Posterior vena cava (tissue), 2 donors: ENCODE measurements at regions not wholly inside any gene's neighbourhood (a gene's known extent, or its start where the extent isn't known, plus 50 kb on each side); places are given as distances from the start of the nearest gene placed in this dataset.

ENCODE experiments used
- DNase-seq: peaks from one replicate; pipeline ENCODE4 v3.0.0-alpha.2; 2020; ENCODE audit warnings: low spot score
- intact Hi-C, 2 donors: fragments of 100-400 bp; cut with DNase I; formaldehyde crosslinking; loops; one replicate each; pipeline versions ENCODE4 v1.14.1 to v1.14.2; 2022 to 2023
- donor health status: DM: yes; HTN: yes; CAD: no.
- donor health status: DM: yes; HTN: yes; CAD: no.

DNA sequence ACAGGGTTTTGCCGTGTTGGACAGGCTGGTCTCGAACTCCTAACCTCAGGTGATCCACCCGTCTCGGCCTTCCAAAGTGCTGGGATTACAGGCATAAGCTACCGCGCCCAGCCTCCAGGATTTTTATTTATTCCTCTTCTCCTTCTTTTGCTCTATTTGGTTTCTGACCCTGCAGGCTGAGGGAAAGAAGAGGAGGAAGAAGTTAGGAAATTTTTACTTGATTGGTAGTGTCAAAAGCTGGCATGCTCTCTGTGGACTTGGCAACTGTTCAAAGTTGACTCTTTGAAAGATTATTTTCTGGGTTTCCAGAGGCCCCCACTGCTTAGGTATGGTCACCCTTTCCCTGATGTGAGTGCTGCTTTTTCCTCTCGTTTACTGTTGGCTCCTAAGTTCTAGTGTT is 372.2 kb downstream of the DIPK2A start:
- intact Hi-C loops, result no loop called here
- no peak for DNase-seq

DNA sequence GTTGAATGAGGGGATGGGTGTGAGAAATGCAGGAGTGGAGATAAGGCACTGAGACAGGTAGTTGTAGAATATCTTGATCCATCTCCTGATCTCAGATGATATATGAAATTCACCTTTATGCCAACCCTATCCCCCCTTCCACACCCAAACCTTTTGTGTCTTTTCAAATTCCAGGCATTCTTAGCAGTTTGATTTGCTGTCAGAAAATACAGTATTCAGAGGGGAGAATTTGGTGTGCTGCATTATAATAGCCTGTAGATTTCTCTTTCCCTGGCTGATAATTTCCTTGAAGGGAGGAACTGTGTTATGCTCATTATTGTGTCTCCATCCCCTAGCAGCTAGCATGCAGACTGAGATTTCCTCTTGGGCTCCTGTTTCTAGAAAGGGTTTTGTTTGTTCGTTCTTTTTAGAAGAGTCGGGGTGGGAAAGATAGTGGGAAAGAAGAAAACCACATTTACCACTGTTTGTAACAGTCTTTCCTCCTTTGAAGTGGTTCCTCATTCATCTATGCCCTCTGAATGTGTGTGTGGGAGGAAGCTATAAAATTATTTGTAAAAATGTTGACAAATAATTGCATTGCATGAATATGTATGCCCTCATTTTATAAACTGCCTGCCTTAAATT is 373.4 kb downstream of the DIPK2A start:
- intact Hi-C loops, result no loop called here
- DNase-seq, result no peak

DNA sequence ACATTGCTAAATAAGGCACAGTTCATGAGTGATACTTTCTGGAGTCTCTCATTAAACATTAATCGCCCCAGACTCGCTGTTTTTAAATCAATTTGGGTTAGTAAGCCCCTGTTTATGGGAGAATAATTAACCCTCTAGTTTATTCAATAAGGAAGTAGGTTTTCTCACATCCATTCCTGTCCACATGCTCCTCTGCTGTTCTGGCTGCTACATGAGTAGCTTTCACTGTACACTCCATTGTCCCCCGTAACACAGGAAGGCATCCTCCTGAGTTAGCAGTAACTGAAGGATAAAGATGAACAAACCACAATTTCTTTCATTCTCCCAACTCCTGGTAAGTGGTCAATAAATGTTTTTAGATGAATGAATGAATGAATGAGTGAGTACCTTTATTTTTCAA is 378.5 kb downstream of the DIPK2A start:
- no peak for DNase-seq
- intact Hi-C loops, result no loop called here

GRCh38 chr3:144351011-144351410 is 379.4 kb downstream of the DIPK2A start:
- intact Hi-C loops, result no loop called here
- DNase-seq, result no peak

DNA sequence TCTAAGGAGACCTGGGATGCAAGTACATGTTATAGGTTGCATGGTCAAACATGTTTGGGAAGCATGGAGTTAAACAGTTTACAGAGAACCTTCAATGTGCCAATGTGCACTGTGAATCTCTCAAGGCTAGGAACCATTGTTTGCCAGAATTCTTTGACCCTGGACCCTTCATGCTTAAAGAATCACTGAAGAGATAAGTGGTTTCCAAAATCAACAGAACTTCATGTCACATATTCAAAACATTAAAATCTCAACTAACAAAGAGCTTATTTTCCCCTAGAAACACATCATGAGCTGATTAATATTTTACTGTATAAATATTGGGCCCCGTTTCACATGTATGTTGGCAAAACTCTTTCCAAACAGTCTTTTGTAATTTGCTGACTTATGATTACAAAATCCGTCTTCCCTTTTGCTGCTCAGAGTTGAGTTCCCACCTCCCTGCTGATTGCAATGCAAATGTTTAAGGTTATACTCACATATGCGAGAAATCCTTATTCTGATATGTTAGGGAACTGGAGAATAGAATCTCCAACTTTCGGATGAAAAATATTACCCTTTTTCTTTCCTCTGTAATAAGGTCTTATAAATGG is 380.2 kb downstream of the DIPK2A start:
- DNase-seq, result no peak
- intact Hi-C loops, result no loop called here

- intact Hi-C loops, result no loop called here
- no peak for DNase-seq
Measured at GRCh38 chr3:144358191-144358590, 386.6 kb downstream of the DIPK2A start.

GRCh38 chr3:144361002-144361401 is 389.4 kb downstream of the DIPK2A start:
- DNase-seq, result no peak
- intact Hi-C loops, result no loop called here

- intact Hi-C loops, result no loop called here
- DNase-seq, result no peak
Measured at GRCh38 chr3:144362126-144362525, 390.5 kb downstream of the DIPK2A start.

- intact Hi-C loops, result no loop called here
- no peak for DNase-seq
Measured at GRCh38 chr3:144363856-144364255, 392.2 kb downstream of the DIPK2A start.

DNA sequence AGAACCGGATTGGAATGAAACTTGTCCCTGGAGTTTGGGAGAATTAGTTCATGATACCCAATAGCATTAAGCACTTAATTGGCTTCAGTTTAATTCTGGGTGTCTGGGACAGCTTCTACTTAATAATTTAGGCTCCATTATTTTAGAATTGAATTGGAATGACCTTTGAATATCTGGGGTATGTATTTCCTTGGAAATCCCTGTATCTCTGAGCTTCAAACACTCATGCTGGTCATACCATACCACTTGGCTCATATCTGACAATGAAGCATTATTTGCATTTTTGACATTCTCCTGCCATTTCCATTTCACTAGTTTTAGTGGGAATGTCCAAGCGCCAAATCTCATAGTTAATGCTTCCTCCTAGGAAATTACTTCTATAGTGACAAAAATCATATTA is 393.1 kb downstream of the DIPK2A start:
- intact Hi-C loops, result no loop called here
- DNase-seq, result no peak

GRCh38 chr3:144369129-144369879 is 397.7 kb downstream of the DIPK2A start:
- no peak for DNase-seq
- intact Hi-C loops, result no loop called here

DNA sequence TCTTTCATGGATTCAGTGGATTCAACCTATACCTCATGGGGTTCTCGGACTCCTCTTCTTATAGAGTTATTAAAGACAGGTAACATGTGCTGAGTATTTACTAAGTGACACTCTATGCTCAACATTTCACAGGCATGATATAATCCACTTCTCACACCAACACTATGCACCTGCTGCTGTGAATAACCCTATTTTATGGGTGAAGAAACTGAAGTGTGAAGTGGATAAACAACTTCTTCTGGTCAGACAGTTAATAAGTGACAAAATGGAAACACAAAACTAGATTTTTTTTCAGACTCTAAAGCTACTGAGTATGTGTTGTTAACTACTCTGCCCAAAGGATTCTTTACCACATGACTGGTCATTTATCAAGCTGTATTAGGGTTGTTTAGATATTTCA is 403.5 kb downstream of the DIPK2A start:
- intact Hi-C loops, result no loop called here
- no peak for DNase-seq

DNA sequence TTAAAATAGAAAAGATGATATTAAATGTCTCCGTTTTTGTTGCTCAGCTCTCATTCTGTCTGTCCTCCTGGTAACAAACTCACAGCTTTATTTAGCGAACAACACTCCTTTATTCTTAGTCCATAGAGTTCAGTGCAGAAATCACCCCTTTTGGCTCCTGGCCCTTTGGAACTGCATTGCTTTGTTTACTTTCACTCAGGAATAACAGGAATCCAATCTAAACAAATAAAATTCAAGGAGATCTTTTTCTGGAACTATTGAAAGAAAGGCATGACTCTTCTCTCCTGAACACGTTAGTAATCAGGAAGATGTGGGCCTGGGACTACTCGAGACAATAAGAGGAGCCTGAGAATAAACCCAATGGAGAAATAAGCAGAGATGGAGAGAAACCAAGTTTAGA is 409.2 kb downstream of the DIPK2A start:
- intact Hi-C loops, result no loop called here
- no peak for DNase-seq

DNA sequence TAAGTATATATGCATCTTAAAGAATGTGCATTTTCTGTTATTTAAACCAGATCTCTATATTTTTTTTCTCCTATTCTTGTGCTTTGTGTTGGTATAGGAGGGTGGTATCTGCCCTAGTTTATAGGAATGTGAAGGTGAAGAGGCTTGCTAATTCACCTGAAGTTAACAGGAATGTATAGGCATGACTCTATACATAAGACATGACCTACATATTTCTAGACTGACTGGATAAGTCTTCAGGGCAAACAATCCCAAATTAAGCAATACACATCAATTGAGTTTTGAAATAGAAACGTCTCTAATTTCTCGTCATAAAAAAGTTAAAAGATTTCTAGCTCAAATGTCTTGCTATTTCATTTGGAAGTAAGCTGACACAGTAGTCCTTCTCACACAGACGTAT is 410.0 kb downstream of the DIPK2A start:
- intact Hi-C loops, result no loop called here
- no peak for DNase-seq

GRCh38 chr3:144384241-144384979 is 412.8 kb downstream of the DIPK2A start:
- intact Hi-C loops, result no loop called here
- DNase-seq, result no peak

DNA sequence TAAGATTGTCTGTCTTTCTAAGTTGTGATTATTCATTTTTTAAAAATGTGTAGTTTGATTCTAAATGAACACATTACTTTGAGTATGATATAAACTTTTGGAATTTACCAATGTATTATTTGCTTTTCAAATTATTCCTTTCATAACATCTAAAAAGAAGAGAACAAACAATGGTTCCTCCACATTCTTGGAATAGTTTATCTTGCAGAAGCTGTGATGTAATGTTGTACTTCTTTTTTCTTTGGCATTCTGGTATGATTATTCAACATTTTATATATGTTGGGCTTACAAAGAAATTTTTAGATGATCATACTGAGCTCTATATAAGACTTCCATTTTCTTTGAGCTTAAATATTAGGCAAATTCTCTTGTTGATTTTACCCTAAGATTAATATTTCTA is 419.2 kb downstream of the DIPK2A start:
- intact Hi-C loops, result no loop called here
- no peak for DNase-seq

DNA sequence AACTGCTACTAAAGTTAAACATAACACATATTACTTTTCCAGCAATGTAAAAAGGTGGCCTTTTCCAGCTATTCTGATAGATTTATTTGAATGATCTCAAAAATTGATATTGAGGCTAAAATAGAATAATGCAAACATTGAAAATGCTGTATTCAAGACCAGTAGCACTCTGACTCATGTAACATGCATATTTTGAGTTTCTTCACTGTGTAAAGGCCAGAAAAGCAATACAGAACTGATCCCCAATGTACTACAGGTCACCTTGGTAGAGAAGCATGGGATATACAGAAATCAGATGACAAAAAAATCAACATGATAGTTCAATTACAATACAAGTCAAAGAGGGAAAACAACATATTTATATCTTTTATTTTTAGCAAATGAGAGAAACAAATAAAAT is 419.6 kb downstream of the DIPK2A start:
- intact Hi-C loops, result no loop called here
- no peak for DNase-seq

GRCh38 chr3:144394032-144394431 is 422.4 kb downstream of the DIPK2A start:
- intact Hi-C loops, result no loop called here

DNA sequence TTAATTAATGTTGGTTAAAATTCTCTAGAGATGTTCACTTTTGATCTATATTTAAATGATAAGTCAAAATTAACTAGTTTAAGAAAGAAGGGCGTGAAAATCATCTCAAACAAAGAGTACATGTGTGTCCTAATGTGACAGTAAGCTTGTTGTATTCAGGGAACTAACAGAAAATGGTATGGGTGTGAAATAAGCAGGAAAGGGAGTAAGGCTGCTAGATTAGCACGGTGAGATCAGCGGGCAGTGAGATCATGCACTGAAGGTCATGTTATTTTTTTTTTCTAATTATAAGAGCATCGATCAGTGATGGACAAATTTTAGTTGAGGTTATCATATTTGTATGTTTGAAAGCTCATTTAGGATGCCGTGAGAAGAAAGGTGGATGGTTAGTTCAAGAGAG is 430.8 kb downstream of the DIPK2A start:
- DNase-seq, result no peak
- intact Hi-C loops, result no loop called here

More at GRCh38 chr3:144394032-144394431, 422.4 kb downstream of the DIPK2A start:
- DNase-seq, result no peak

DNA sequence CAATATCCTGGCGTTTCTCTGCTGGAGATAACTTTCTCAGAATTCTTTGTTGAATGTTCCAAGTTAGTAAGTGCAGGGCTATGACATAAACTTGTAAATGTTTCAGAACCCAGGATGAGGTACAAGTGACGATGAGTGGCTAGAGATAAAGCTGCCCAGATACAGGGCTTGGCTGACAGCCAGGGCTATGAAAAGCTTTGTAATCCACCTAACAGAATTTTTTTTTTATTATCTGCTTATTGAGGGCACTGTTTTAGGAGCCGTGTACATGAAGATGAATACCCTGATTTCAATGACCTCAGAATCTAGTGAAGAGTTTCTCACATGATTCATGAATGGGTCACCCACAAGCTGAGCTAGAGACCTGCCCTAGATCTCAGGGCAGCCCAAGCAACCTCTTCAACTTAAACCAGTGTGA is 431.4 kb downstream of the DIPK2A start:
- DNase-seq, result no peak
- intact Hi-C loops, result no loop called here
